Superior temporal gyrus (tissue), 1 donor: ENCODE measurements at regions not wholly inside any gene's neighbourhood (a gene's known extent, or its start where the extent isn't known, plus 50 kb on each side); places are given as distances from the start of the nearest gene placed in this dataset.

Experiments used
- DNase-seq: peaks from one replicate; pipeline ENCODE4 v3.0.0-alpha.2; 2016; ENCODE audit errors: extremely low spot score

- DNase-seq, result no peak
These were observed 239.0 kb upstream of the JADE1 start for GRCh38 chr4:128570387-128570975.

GRCh38 chr4:128566693-128567092 is 242.8 kb upstream of the JADE1 start:
- no peak for DNase-seq

GRCh38 chr4:128565565-128566186 is 243.8 kb upstream of the JADE1 start:
- DNase-seq, result peak; percentile 34

- no peak for DNase-seq
These were observed 244.4 kb upstream of the JADE1 start for GRCh38 chr4:128565054-128565453.

- DNase-seq, result no peak
These were observed 245.3 kb upstream of the JADE1 start for GRCh38 chr4:128564081-128564630.

- DNase-seq, result no peak
These were observed 248.6 kb upstream of the JADE1 start for GRCh38 chr4:128560754-128561495.

- DNase-seq, result peak; percentile 26
These were observed 250.4 kb upstream of the JADE1 start for GRCh38 chr4:128558896-128559679.

- DNase-seq, result no peak
These were observed 252.7 kb upstream of the JADE1 start for GRCh38 chr4:128556756-128557155.

- no peak for DNase-seq
These were observed 255.6 kb upstream of the JADE1 start for GRCh38 chr4:128553686-128554515.

- DNase-seq, result no peak
These were observed 257.0 kb upstream of the JADE1 start for GRCh38 chr4:128552586-128552907.

- no peak for DNase-seq
These were observed 258.2 kb upstream of the JADE1 start for GRCh38 chr4:128551280-128551679.

- DNase-seq, result no peak
These were observed 259.4 kb upstream of the JADE1 start for GRCh38 chr4:128550060-128550459.

GRCh38 chr4:128549636-128550035 is 259.9 kb upstream of the JADE1 start:
- DNase-seq, result no peak

GRCh38 chr4:128548381-128548780 is 260.8 kb upstream of the PGRMC2 start:
- no peak for DNase-seq

- DNase-seq, result no peak
These were observed 256.7 kb upstream of the PGRMC2 start for GRCh38 chr4:128544272-128544671.

- no peak for DNase-seq
These were observed 256.1 kb upstream of the PGRMC2 start for GRCh38 chr4:128543696-128544095.

GRCh38 chr4:128542047-128542446 is 254.4 kb upstream of the PGRMC2 start:
- no peak for DNase-seq

GRCh38 chr4:128540122-128540521 is 252.5 kb upstream of the PGRMC2 start:
- DNase-seq, result no peak

- DNase-seq, result no peak
These were observed 250.7 kb upstream of the PGRMC2 start for GRCh38 chr4:128538111-128538882.

GRCh38 chr4:128536746-128537145 is 249.1 kb upstream of the PGRMC2 start:
- no peak for DNase-seq
